G401.6 (cell line): ENCODE measurements at regions not wholly inside any gene's neighbourhood (a gene's known extent, or its start where the extent isn't known, plus 50 kb on each side); places are given as distances from the start of the nearest gene placed in this dataset.
A peak's percentile ranks its signal among the peaks of the same experiment; 100 is the strongest.

Experiments used
- FAIRE-seq: peaks from 2 replicates; lab custom pipeline; 2012; peaks lifted over from hg19 to GRCh38; lab: Jason Lieb, UNC

DNA sequence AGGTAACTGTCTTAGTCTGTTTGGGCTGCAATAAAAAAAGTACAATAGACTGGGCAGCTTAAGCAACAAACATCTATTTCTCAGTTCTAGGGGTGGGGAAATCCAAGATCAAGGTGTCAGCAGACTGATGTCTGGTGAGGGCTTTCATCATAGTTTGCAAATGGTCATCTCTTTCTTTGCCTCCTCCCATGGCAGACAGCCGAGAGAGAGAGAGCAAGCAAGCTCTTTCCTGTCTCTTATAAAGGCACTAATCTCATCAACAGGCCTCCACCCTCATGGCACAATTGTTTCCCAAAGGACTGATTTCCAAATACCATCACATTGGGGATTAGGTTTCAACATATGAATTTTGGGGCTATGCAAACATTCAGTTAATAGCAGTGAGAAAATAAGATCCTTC, 445.6 kb upstream of the FLRT2 start:
- no peak for FAIRE-seq

DNA sequence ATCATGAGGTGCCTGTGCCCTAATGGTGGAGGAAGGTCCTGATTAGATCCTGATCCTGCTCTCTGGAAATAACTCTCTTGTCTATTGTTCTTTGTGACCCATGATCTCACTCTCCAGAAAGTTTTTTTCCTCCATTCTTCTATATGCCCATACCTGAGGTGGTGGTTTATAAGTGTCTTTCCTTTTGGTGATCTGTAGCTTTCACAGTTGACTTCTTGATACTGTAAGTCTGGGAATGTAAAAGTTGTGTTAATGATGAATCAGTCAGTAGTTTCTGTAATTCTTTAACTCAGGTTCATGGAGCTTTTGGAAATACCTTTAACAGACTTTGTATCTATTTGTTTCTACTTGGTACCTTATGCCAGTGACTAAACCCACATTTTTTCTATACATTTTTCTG, 444.0 kb upstream of the FLRT2 start:
- no peak for FAIRE-seq

DNA sequence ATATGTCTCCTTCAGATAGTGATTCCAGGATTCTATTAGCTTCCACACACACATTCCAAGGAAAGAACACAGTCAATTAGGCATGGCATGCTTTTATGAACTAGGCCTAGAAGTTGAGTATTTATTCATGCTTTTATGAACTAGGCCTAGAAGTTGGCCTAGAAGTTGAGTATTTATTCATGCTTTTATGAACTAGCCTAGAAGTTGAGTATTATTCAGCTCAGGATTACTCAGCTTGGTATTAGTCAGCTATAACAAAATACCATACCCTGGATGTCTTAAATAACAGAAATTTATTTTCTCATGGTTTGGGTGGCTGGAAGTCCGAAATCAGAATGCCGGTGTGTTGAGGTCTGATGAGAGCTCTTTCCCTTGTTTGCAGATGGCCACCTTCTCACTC, 442.7 kb upstream of the FLRT2 start:
- FAIRE-seq: no peak

DNA sequence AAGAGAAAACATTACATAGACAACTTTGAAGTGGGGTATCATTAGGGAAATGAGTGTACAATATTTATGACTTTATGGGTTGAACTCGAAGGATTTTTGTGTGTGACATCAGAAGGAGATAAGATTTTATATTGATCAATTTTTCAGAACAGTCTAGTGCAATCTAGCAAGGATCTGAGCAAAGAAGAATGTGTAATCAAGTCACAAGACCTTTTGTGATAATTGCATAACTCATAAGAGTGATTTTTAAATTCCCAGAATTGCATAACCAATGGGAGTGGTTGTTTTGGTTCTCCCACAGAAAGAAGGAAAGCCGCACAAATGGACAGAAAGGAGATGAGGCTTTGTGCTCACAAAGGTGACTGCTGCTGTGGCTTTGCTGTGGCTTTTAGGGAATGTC, 441.8 kb upstream of the FLRT2 start:
- no peak for FAIRE-seq

DNA sequence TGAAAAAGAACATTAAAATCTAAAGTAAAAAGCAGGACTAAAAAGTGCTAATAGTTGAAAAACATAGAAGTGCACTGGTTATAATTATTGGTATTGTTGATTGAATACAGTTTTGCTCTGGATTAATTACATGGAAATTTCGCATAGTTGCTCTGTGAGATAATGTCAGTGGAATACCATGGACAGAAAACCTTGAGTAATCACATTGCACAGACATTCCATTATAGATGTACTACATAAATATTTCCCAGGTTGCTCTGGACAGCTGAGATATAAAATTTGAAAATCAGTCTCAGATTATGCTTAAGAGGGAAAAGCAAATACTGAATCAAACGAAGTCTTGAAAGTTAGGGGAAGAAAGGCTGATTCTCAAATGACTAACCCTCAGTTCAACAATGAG, 439.3 kb upstream of the FLRT2 start:
- no peak for FAIRE-seq

DNA sequence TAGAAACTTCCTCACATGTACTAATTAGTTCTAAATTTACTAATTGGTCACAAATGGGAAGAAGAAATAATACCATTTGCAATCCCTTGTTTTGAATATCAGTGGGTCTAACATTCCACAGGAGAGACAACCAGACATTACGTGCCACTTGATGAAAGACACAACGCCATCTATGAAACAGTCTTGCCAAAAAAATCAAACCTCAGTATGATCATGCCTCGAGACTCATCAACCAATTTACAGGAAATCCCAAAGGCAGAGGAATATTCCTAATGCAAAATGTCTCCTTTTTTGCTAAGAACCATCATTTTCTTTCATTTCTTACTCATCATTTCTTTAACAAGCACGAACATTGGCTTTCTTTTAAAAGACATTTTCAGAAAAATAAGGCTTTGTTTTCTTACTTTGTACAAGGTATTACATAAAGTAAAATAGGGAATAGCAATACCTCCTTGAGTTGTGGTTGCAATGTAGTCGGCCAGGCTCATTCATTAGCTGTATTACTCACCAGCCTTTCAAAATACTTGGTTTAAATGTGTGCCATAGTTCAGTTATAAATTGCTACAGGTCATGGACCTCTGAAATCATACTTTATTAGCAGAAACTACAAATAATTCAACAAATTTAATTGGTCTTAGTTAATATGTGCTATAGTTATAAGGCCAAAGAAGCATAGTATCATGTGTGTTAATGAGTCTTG, 436.2 kb upstream of the FLRT2 start:
- FAIRE-seq: no peak

DNA sequence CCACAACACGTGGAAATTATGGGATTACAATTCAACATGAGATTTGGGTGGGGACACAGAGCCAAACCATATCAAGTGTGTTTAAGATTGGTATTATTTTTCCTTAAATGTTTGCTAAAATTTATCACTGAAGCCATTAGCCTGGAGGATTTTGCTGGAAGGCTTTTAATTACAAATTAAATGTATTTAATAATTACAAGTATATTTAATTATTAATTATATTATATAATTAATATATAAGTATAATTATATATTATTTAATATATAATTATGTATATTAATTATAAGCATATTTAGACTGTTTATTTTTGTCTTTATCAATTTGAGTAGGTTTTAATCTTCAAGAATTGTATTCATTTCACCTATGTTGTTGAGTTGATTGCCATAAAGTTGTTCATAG, 427.4 kb upstream of the FLRT2 start:
- peak; percentile 39 for FAIRE-seq

DNA sequence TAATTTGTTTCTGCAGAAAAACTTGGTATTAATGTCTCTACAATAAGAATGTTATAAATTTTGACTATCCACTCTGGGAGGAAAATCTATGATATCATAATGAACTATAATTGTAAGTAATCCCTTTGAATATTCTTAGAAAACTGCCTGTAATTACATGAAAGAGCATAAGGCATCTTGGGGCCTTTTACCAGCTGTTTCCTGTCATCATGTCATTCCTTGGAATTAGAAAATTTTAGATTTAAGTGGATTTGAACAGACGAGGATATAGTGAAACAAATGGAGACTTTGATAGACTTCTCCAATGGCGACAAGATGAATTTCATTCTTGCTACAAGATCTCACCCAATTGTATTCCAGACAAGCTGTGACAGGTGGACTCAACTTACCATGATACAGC, 423.4 kb upstream of the FLRT2 start:
- no peak for FAIRE-seq

DNA sequence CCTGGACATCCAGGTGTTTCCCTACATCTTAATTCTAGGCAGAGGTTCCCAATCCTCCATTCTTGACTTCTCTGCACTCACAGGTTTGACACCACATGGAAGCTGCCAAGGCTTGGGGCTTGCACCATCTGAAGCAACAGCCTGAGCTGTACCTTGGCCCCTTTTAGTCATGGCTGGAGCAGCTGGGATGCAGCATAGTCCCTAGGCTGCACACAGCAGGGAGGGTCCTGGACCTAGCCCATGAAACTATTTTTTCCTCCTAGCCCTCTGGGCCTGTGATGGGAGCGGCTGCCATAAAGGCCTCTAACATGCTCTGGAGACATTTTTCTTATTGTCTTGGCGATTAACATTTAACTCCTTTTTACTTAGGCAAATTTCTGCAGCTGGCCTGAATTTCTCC, 417.2 kb upstream of the FLRT2 start:
- no peak for FAIRE-seq

DNA sequence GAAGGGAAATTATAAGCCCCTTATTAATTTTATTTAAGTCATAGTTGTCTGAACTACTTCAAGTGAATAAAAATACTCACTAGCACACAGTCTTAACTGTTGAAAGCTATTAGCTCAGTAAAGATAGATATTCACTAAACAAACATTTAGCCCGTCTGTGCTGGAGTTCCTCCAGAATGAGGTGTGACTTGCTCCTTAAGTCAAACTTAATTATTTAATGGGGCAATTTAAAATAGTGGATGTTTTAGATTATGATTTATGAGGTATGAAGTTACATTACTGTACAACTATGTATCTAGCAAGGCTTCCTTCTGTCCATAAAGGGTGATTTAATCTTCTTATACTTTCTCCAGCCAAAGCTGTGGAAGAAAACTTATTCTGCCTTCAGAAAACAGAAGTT, 414.0 kb upstream of the FLRT2 start:
- no peak for FAIRE-seq

DNA sequence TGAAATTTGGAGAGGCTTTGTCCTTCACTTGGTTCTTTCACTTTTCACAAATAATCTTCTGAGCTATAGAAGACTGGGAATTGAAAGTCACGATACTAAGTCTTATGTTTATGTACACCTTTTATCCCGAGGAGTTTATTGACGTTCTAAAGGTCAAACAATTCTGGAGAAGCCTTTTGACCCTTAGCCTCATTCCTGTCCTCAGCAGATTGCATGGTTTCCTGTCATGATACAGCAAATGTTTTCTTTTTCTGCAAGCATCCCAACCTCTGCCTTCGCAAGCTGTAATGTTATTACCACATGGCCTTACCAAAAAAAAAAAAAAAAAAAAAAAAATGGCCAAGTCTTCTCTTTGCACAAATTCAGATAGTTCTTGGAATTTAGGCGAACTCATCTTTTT, 411.7 kb upstream of the FLRT2 start:
- FAIRE-seq: no peak

DNA sequence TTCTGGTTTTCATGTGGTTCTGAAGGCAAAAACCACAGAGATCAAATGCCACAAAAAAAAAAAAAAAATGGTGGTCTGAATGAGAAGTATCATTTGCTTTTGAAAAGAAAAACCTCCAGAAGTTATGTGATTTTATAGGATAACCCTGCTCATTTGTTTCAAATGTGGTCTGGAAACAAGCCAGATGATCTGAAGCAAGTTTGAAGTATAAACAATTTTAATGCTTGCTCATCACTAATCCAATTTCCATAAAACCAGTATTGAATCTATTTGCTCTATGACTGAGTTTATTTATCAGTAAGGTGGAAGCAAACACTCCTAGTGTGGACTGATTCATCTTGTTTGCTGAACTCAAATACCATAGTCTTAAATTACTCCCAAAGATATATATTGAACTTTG, 407.3 kb upstream of the FLRT2 start:
- FAIRE-seq: no peak

DNA sequence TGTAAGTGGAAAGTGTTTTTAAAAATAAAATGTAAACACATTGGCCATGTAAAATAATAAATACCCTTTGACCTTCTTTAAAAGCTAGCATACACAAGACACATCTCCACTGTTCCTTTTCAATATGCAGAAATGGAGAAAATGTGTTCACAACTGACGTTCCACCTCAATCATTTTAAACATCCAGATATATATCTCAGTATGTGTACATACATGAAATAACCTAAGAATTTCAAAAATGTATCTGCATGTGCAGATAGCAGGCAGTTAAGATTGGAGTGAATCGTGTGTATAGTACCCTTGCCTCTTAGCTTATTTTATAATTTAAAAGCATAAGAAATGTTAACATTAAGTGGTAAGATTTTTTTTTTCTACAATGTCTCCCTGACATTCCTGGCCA, 406.2 kb upstream of the FLRT2 start:
- no peak for FAIRE-seq

DNA sequence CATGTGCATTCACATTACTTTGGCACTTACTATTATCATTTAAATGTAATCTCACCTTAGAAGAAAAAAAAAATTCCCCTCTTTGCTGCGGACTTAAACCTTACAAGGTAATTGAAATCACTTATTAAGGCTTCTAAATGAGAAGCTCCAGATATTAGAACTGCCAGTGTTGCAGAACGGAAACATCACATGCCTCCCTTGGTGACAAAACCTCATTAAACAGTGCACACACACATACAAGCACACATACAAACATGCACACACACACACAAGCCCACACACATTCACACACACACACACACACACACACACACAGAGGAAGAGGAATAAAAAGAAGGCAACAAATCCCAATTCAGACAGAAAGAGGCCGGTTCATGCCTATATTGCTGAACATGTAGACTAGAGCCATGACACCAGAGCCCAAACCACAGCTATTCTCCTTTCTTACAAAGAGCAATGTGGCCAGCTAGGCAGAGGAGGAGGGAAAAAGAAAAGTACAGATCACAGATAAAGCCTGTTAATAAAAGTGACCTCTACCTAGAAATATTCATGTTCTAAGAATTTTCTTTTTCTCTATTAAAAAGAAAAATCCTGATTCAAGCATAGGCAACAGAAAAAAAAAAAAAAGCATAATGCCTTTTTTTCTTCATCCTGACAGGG, 405.2 kb upstream of the FLRT2 start:
- no peak for FAIRE-seq

DNA sequence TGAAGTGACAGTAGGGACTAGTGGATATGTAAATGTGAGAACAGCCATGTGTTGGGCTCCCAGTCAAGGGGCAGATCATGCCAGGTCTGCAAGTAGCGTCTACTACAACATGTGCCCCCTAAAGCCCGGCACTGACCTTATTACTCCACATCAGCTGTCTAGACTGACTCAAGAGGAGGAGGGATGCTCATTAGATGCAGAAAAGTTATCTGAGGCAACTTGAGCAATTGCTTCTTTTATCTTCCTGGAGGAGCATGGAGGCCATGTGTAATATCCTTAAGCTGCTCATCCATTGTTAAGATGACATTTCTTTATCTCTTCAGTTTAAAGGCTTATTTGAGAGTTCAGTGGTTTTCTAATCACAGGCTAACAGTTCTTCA, 404.7 kb upstream of the FLRT2 start:
- FAIRE-seq: no peak

DNA sequence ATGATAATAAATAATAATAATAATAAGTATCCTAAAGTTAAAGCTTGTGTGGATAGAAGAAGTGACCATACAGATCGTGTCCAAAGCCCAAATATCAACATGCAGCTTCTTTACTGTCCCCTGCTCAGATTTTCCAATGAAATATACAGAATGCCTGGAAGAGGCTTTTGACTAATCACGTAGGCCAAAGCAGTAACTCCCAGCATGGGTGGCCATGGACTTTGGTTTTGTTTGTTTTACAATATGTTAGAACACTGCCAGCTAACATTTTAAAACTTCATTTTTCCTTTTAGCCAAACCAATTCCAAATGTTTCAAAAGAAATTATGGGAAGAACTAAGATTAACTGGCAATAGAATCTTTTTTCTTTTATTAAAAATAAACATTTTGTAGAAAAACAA, 400.0 kb upstream of the FLRT2 start:
- FAIRE-seq: no peak

DNA sequence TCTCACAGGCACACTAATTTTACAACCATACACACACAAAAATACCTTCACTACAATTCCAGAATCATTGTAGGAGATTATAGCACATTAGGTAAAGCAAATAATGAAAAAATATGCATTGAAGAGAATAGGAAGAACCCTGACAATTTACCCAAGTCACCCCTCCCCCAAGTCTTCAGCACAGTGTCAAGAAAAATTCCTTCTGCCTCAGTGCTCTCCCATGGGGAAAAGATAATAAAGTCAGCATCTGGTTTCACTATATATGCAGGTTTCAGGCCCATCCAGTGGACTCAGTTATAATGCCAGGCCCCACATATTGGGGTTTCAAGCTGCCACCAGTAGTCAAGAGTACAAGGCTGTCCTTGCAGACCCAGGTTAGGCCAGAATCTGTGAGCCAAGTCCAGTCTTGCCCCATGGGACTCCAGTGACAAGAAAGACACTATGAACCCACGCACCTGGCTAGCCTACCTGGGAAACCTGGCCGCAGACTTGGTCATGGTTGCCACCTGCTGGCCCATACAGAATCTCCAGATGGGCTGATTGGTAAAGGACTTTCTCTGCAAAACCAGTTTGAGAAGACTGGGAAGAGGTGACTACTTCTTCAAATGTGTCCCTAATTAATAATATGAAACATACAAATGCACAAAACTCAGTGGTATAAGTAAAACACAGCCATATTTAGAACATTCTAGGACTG, 398.6 kb upstream of the FLRT2 start:
- no peak for FAIRE-seq

DNA sequence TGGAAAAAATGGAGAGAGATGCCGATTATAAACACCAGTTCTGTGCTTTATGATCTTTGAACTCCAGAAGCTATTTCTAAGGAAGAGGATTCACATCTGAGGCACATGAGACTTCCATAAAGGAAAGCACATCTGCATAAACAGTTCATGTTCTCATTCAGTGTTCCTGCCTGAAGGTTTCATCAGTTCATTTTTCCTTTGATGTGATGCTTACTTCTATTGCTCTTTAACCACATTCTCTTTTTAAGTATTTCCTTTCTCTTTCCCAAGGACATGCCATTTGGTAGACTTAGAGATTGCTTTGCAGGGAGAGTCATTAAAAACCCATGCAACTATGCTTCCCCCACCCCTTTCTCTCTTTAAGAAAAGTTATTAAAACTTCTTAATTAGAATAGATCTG, 387.0 kb upstream of the FLRT2 start:
- no peak for FAIRE-seq

DNA sequence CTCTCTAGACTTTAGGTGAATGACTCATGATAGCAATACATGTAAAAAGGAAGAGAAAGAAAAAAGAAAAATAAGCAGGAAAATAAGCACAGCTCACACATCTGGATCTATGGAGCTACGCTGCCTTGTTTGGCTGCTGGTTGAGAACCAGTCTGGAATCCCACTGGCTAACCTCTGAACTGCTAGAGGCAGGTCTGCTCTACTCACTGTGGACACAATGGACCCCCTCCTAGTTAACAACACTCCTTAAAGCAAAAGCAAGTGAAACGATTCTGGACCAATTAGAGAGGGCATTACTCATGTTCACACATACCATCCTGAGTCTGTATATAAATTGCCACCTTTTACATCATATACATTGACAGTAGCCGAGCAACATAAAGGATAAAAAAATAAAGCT, 383.2 kb upstream of the FLRT2 start:
- FAIRE-seq: no peak

DNA sequence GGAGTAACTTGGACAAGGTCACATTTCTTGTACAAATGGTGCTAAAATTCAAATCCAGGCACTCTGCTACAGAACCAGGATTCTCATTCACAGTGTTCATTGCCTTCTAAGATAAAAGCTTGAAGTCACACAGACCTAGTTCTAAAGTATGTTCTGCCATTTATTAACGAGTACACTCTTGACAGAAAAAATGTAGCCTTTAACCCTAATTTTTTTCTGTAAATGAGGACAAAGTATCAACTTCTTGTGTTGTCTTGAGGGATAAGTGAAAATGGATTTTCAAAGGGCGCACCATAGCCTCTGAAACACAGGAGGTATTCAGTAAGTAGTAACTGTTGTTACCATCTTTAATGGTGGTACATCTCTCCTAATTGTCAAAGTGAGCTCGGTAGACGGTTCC, 379.8 kb upstream of the FLRT2 start:
- FAIRE-seq: no peak

DNA sequence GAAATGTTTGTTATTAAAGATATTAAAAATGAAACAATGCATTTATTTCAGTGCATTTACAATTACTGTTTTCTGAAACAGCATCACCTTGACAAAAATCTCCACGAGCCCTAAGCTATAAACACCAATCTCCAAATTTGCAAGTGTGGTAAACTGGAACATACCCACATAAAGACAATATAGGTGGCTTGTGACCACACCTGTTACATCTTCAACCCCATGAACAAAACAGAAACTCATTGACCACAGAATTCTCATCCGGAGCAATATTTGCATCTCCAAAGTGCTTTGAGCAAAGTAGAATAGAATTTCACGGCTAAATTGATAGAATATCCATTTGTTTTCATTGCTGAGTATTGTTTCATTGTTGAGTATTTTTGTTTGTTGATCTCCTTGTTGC, 375.2 kb upstream of the FLRT2 start:
- FAIRE-seq: no peak

DNA sequence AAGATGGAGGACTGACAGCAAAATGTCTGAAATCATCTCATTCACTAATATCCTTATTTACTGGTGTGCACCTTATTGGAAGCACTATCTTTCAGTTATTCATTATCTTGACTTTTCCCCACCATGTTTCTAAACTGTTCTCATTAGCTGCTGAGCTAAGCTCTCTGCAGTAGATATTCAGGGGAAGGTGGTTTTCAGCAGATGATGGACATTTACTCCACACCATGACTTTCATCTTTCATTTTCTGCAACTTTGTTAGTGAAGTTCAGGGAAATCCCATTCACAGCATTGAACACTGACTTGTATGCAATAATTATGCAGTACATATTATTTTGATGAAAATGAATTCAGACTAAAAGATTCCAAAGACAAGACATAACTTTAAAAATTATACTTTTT, 373.6 kb upstream of the FLRT2 start:
- no peak for FAIRE-seq

DNA sequence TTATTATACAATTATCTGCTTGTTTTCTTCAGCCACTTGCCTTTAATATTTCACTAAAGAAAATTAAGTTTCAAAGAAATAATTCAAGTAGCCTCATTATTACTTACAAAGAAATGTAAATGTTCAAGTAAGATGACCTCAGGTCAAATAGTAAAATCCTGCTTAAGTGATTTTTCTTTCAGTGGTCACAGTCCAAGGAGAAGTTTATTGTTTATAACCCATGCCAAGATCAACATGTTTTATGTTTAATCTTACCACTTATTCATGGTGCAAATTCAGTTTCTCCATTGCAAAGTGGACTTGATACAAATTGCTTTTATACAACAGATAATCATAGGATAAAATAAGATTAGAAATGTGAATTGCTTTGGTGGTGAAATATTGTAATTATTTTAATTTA, 370.2 kb upstream of the FLRT2 start:
- FAIRE-seq: no peak

DNA sequence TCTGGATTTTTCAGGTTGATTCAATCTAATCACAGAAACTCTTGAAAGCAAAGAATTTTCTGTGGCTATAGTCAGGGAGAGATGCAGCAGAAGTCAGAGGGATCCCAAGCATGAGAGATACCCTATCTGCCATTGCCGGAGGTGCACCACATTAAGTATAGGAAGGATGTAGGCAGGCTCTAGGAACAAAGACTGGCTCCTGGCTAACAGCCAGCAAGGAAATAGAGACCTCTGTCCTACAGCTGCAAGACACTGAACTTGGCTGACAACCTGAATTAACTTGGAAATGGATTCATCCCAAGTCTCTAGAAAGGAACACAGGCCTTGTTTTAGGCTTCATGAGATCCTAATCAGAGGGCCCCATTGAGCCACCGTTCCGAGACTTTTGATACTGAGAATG, 364.9 kb upstream of the FLRT2 start:
- FAIRE-seq: no peak
